ENCODE measurements at regions not wholly inside any gene's neighbourhood (a gene's known extent, or its start where the extent isn't known, plus 50 kb on each side); places are given as distances from the start of the nearest gene placed in this dataset.

DNA sequence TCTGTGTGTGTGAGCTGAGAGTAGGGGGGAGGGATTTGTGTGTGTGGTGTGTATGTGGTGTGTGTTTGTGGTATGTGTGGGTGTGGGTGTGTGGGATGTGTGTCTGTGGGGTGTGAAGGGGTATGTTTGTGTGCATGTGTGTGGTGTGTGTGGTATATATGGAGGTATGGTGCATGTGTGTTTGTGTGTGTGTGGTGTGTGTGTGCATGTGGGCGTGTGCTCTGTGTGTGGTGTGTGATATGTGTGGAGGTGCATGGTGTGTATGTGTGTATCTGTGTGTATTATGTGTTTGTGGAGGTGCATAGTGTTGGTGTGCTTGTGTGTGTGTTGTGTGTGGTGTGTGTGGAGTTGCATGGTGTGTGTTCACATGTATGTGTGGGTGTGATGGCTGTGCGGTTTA lies 106.0 kb downstream of the CMPK2 start:
- TF ChIP-seq POLR2A (IDR thresholded peaks at IDR 0.05; ENCODE audit: low read length) (no peak), GATA1 (IDR thresholded peaks at IDR 0.05; ENCODE audit: low read depth, low read length) (no peak)
